ENCODE measurements at regions not wholly inside any gene's neighbourhood (a gene's known extent, or its start where the extent isn't known, plus 50 kb on each side); places are given as distances from the start of the nearest gene placed in this dataset.

- ATAC-seq, result no peak
- no peak for DNase-seq
- H3K36me3 ChIP-seq (ENCODE audit: low read depth), result no peaks in the 10 kb centered on the region
- H3K4me1 ChIP-seq (ENCODE audit: low read depth), result no peaks in the 10 kb centered on the region
- TF ChIP-seq CTCF (IDR thresholded peaks at IDR 0.05), result no peak
- intact Hi-C loops (cut with DNase I, micrococcal nuclease), result no loop called here
- no peak overlapping the region for H3K4me3 ChIP-seq
- no peaks in the 10 kb centered on the region for H3K9me3 ChIP-seq
These were observed 56.3 kb upstream of the ADAMTS5 start for GRCh38 chr21:27023186-27023585.

- no peak for DNase-seq
- Histone ChIP-seq H3K36me3 (ENCODE audit: low read depth) (no peaks in the 10 kb centered on the region), H3K9me3 (no peaks in the 10 kb centered on the region), H3K4me1 (ENCODE audit: low read depth) (no peaks in the 10 kb centered on the region), H3K4me3 (no peak overlapping the region)
- no peak for TF ChIP-seq CTCF (IDR thresholded peaks at IDR 0.05)
- ATAC-seq, result no peak
- intact Hi-C loops (cut with DNase I, micrococcal nuclease), result no loop called here
These were observed 54.9 kb upstream of the ADAMTS5 start for GRCh38 chr21:27021801-27022200.

GRCh38 chr21:27021046-27021445 lies 54.2 kb upstream of the ADAMTS5 start:
- intact Hi-C loops (cut with DNase I, micrococcal nuclease), result no loop called here
- Histone ChIP-seq H3K9me3 (no peaks in the 10 kb centered on the region), H3K4me3 (no peak overlapping the region), H3K4me1 (ENCODE audit: low read depth) (no peaks in the 10 kb centered on the region), H3K36me3 (ENCODE audit: low read depth) (no peaks in the 10 kb centered on the region)
- no peak for ATAC-seq
- TF ChIP-seq CTCF (IDR thresholded peaks at IDR 0.05), result no peak
- DNase-seq, result no peak

- TF ChIP-seq CTCF (IDR thresholded peaks at IDR 0.05), result no peak
- no peak for ATAC-seq
These were observed 50.4 kb upstream of the ADAMTS5 start for GRCh38 chr21:27017246-27017645.

More at GRCh38 chr21:27017246-27017645, 50.4 kb upstream of the ADAMTS5 start:
- DNase-seq, result no peak
- H3K4me1 ChIP-seq (ENCODE audit: low read depth), result no peaks in the 10 kb centered on the region
- intact Hi-C loops (cut with DNase I, micrococcal nuclease), result no loop called here
- no peak overlapping the region for H3K4me3 ChIP-seq
- H3K36me3 ChIP-seq (ENCODE audit: low read depth), result no peaks in the 10 kb centered on the region
- H3K9me3 ChIP-seq, result no peaks in the 10 kb centered on the region
